ENCODE measurements at regions not wholly inside any gene's neighbourhood (a gene's known extent, or its start where the extent isn't known, plus 50 kb on each side); places are given as distances from the start of the nearest gene placed in this dataset.

DNA sequence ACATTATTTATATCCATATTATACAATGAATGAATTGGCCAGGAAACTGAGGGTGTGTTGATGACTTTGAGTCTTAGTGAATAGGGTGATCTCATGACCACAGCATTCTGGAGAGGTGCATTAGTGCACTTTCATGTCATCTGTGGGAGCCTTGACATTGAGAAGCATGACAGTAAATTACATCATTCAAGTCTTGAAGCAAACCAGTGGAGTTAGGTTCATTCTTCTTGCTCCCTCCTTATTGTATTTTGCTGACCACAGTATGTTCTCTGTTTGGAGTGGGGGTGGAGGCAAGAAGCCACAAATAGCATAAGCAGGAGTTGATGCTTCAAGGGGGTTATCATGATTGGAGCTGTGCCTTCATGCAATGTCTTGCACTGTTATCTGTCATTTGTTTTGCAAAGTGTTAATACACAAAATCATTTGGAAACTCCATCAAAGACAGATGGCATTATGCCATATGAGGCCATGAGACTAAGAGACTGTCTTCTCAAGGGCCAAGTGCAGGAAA, 680.2 kb downstream of the NYAP2 start:
- TF ChIP-seq, protein P1, sequence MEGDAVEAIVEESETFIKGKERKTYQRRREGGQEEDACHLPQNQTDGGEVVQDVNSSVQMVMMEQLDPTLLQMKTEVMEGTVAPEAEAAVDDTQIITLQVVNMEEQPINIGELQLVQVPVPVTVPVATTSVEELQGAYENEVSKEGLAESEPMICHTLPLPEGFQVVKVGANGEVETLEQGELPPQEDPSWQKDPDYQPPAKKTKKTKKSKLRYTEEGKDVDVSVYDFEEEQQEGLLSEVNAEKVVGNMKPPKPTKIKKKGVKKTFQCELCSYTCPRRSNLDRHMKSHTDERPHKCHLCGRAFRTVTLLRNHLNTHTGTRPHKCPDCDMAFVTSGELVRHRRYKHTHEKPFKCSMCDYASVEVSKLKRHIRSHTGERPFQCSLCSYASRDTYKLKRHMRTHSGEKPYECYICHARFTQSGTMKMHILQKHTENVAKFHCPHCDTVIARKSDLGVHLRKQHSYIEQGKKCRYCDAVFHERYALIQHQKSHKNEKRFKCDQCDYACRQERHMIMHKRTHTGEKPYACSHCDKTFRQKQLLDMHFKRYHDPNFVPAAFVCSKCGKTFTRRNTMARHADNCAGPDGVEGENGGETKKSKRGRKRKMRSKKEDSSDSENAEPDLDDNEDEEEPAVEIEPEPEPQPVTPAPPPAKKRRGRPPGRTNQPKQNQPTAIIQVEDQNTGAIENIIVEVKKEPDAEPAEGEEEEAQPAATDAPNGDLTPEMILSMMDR (conservative IDR thresholded peaks at IDR 0.05; ENCODE audit: control insufficient read depth, insufficient read depth, low read depth, low read length) = no peak
- peak; percentile 94 for DNase-seq (ENCODE audit: low read depth)
- no peak overlapping the region for H3K4me3 ChIP-seq (ENCODE audit: control insufficient read depth, low read depth, low read length)

DNA sequence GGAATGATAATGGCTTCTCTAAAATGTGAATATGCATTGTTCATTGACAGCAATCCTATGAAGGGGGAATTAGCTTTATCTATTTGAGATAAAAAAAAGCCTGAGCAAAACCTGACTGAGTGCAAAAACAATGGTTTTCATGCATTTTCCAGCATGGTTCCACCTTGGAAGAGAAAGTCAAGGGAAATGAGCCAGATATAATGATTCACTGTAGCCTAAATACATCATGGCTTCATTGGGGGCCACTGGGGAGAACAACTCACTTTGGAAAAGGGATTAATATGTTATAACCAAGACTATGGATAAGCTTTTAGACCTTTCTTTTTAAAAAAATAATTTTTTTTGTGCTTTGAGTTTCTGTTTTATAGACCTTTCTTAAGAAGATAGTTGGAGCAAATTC, 679.7 kb downstream of the NYAP2 start:
- TF ChIP-seq, protein P1 (conservative IDR thresholded peaks at IDR 0.05; ENCODE audit: control insufficient read depth, insufficient read depth, low read depth, low read length) = no peak
- H3K4me3 ChIP-seq (ENCODE audit: control insufficient read depth, low read depth, low read length) = no peak overlapping the region
- peak; percentile 72 for DNase-seq (ENCODE audit: low read depth)

DNA sequence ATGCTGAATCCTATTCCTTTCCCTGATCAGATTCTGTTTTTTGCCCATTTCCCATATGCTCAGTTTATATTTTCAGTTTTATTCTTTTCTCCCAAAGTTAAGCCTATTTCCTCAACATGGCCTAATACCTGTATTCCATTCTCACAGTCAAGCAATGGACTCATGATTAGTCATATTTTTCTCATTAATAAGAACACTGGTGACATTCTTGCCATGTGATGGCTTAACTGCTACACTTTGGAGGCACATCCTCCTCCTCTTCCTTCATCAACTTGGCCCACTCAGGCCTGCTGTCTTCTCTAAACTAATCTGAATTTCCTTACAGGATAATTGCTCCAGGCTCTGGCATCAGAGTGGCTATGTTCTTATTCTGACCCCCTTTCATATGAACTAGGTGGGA, 679.2 kb downstream of the NYAP2 start:
- peak; percentile 40 for DNase-seq (ENCODE audit: low read depth)
- H3K4me3 ChIP-seq (ENCODE audit: control insufficient read depth, low read depth, low read length) = no peak overlapping the region
- TF ChIP-seq, protein P1 (conservative IDR thresholded peaks at IDR 0.05; ENCODE audit: control insufficient read depth, insufficient read depth, low read depth, low read length) = no peak

DNA sequence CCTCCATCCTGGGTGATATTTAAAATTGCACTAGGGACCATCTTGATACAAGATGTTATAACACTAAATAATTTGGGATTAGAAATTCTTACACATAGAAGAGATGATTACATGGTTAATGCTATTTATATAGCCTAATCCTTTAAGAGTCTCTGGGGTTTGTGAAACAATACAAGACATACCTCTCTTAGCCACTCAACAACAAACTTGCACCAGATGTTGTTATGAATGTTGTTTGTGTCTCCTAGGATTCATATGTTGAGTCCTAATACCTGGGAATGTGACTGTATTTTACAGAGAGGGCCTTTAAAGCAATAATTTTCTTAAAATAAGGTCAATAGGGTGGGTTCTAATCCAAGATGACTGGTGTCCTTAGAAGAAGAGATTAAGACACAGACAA, 678.3 kb downstream of the NYAP2 start:
- DNase-seq (ENCODE audit: low read depth) = peak; percentile 14
- TF ChIP-seq, protein P1 (conservative IDR thresholded peaks at IDR 0.05; ENCODE audit: control insufficient read depth, insufficient read depth, low read depth, low read length) = no peak
- no peak overlapping the region for H3K4me3 ChIP-seq (ENCODE audit: control insufficient read depth, low read depth, low read length)

DNA sequence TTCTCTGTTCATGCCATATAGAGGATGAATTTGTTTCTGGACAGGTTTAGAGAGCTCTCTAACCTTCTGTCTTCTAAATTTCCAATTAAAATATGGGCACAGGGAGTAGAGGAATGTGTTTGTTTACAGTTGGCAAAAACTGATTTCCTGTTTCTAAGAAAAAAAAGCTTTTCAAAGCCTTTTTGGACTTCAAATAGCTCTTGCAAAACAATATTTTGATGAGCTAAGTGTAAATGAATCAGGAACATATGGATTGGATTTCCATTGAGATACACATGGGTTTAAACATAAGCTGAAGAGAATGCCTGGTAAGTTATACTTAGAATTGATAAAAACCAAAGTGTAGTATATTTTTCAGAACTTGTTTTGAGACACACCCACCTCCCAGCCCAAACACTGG, 677.5 kb downstream of the NYAP2 start:
- no peak overlapping the region for H3K4me3 ChIP-seq (ENCODE audit: control insufficient read depth, low read depth, low read length)
- TF ChIP-seq, protein P1 (conservative IDR thresholded peaks at IDR 0.05; ENCODE audit: control insufficient read depth, insufficient read depth, low read depth, low read length) = no peak
- DNase-seq (ENCODE audit: low read depth) = peak; percentile 83

DNA sequence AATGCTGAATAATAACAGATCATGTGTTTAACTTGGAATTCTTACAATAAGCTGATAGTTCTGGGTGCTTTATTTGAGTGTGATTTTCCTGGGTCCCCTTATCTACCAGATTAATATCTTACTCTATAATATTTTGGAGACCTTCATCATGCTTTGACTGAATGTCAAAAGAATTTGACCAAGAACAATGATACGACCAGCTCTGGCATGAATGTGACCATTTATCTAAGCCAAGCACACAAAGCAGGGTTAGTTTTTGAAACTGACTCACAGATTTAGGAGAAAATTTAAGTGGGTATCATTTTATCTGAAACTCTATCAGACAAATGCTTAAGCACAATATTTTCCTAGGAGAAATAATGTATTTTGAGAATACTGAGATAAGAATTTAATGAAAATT, 677.0 kb downstream of the NYAP2 start:
- H3K4me3 ChIP-seq (ENCODE audit: control insufficient read depth, low read depth, low read length) = no peak overlapping the region
- TF ChIP-seq, protein P1 (conservative IDR thresholded peaks at IDR 0.05; ENCODE audit: control insufficient read depth, insufficient read depth, low read depth, low read length) = no peak
- DNase-seq (ENCODE audit: low read depth) = no peak

DNA sequence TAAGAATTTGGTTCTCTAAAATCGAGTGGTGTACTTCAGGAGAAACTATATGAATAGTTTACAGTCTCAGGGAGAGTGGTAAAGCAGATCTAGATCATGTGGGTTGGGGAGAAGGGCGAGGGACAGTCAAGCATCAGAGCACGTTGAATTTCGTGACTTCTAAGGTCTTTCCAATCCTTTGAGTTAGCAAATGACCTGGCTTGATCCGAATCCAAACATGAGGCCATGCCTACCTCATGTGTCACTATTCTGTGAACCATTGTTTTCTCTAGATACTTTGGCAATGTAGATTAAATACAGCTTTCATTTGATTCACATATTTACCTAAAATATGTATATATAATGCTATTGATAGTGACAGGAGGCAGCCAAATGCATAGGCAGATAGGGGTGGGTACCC, 674.9 kb downstream of the NYAP2 start:
- TF ChIP-seq, protein P1 (conservative IDR thresholded peaks at IDR 0.05; ENCODE audit: control insufficient read depth, insufficient read depth, low read depth, low read length) = no peak
- no peak overlapping the region for H3K4me3 ChIP-seq (ENCODE audit: control insufficient read depth, low read depth, low read length)
- DNase-seq (ENCODE audit: low read depth) = peak; percentile 35
